NCI-H2171 treated with DMSO at 0.1 percent for 48 hours (cell line): ENCODE measurements at regions not wholly inside any gene's neighbourhood (a gene's known extent, or its start where the extent isn't known, plus 50 kb on each side); places are given as distances from the start of the nearest gene placed in this dataset.
A peak's percentile ranks its signal among the peaks of the same experiment; 100 is the strongest.
"Not testable (repeated sequence)": the region's sequence is repeated elsewhere in the genome, so short reads cannot be mapped to it uniquely, and the experiment has no call there.

Source experiments
- DNase-seq: peaks from one replicate; lab custom pipeline; 2025; lab: John Stamatoyannopoulos, UW

DNA sequence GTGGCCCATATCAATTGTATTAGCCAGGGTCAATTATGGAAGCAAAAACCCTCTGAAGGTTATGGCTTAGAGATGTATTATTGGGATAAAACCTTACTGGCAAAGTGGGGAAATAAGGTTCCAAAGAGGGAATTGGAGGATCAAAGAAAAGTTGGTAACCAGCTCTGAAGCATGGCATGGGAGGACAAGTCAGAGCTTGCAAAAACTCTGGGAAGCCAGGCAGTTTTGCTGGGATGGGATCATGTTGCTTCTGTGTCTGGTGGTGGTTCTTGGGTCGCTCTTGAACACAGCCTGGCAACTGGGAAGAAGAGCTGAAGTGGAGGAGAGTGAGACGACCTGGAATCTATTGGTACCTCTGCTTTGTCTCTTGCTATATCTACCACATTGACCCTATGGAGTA lies 162.6 kb downstream of the PMAIP1 start:
- no peak for DNase-seq

DNA sequence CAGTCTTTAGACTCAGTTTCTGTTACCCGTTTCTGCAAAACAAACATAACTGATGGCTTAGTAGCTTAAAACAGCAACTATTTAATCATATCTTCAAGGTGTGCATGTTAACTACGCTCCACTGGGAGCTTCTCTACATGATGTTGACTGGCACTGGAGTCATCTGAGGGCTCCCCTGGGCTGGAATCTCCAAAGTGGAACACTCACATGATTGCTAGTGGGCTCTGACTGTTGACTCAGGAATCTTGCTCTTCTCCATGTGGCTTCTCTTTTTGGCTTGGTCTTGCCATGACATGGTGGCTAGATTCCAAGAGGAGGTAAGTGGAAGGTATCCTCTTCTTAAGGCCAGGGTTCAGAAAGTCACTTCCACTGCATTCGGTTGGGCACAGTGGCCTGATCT lies 160.8 kb downstream of the PMAIP1 start:
- no peak for DNase-seq

DNA sequence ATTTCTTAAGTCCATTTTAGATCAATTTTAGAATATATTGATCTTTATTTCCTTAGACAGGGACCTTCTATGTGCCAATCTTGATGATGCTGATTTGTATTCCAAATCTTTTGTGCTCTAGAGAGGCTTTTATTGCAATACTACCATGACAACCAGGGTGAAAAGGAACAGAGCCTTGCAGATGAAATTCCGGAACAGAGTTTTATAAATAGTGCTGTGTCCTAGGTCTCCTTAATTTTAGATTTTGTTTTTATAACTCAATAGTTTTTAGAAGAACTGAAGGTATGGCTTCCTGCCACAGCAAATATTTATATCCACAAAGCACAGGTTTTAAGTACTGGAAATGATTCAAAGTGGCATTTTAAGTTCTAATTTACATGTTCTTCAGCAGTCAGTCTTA lies 160.2 kb downstream of the PMAIP1 start:
- DNase-seq: no peak

DNA sequence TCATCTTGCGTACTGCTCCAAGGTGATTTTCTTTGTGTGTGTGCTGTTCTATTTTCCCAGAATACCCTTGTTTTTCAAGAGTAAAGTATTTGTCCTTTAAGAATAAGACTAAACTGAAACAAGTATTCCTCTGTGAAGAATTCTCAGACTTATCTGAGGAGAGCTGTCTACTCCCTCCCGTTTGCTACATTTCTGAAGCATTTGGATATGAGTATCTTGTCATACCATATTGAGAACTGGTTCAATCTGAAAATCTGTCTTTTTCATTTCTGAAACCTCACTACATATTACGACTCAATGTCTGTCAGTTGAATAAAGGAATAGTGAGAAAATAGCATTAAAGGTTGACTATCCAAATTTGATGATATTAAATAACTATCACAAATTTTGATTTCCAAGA lies 159.4 kb downstream of the PMAIP1 start:
- no peak for DNase-seq

DNA sequence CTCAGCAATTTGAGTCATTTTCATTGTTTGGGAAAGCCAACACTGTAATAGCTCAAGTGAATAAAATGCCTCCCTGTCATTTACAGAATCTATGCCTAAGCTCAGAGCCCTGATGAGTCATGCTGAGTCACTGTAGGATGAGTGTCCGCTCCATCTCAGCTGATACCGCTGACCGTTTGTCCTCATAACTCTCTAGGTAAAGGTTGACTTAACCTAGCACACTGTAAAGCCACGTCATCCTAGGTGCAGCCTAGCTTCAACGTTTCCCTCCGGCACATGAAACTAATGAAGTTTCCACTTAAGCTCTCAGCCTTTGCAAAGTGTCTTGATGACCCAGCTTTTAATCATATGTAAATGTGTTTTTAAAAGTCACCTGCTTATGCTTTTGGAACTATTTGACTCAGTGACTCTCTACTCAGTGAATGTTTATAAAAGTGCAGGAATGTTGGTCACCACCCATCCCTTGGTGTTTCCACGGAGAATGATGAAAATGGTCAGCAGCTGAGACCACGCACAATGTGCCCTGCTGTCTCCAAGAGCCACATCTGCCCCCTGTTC lies 154.0 kb downstream of the PMAIP1 start:
- no peak for DNase-seq

DNA sequence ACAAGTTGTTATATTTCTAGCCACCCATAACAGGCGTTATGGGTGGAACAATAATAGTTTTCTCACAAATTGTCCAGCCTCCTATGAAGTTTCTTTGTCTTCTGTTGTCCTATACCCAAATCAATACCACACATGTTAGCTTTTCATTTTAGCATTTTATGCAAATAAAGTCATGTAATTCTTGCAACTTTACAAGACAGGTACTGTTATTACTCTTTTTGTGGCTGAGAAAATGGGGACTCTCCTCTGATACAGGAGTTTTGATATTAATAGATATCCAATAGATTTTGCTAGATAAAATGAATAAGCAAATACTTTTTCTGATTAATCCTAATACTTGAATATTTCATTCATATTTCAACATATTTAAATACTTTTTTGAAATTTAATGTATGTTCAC lies 151.0 kb downstream of the PMAIP1 start:
- no peak for DNase-seq

DNA sequence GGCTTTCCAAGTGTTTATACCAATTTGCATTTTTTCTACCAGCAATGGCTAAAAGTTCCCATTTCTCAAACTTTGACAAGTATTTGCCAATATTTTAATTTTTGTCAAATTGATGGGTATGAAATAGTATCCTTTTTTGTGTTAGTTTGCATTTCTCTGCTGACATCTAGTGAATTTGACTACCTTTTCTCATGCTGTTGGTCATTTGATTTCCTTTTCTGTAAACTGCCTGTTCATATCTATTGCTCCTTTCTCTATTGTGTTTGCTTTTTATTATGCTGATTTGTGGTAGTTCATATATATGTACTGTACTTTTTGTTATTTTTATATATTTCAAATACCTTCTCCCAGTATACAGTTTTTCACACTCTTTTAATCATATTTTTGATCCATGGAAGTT lies 149.4 kb downstream of the PMAIP1 start:
- no peak for DNase-seq

DNA sequence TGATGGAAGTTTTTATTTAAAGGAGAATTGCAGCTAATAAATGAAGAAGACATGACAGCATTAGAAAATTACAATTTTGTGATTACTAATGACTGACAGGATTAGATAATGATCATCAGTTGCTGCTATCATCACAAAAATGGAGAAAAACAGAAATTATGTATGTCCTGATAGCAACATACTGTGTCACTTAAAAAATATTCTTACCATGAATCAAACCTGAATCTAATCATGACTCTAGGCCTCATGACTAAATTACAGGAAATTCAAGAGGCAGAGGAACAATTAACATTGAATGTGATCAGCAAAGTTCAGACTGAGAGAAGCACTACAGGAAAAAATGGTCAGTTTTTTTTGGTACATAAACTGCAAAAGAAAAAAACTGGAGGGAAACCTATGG lies 147.8 kb downstream of the PMAIP1 start:
- DNase-seq: no peak

DNA sequence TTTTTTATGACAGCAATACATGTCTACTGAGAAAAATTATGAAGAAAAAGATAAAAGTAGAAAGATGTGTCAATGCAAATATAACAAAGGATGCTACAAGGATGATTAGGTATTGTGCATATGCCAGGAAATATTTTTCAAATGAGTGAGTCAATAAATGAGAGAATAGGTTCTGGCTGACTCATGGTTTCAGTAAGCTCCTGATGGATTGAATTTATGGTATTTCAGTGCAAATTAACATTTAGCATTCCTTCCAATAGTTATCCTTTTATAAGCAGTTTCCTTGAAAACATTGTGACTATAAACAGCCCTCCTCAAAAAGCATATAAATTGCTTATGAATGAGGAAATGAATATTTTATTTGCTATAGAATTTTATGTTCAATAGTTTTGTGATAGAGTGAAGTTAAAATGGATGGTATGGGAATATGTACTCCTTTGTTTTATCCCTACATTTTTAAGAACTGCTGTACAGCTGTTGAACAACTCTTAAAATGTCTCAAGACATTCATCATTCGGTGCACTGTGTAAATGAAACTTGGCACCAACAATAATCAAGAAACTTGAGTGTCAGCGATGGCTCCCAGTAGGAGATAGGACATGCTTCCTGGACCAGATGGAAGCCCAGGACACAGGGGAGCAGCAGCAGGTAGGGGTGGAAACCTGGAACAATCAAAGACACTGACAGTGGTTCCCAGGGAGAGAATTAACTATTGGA lies 144.7 kb downstream of the PMAIP1 start:
- peak; percentile 52 for DNase-seq

DNA sequence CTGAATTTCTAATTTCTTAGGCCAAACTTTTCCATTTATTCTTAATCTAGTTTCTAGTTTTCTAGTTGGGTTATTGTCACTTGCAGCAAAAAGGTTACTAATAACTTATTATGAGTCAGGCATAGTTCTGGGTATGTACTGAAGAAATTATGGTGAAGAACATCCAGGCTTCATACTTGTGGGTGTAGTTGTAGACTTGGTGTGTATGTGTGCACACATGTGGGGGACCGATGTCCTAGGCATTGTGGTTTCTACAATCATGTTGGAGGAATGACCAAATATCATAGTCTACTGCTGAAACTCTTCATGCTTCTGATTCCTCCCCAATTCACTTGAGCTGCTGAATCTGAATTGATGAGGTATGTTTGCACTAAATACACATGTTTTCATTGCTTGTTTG lies 141.2 kb downstream of the PMAIP1 start:
- no peak for DNase-seq

DNA sequence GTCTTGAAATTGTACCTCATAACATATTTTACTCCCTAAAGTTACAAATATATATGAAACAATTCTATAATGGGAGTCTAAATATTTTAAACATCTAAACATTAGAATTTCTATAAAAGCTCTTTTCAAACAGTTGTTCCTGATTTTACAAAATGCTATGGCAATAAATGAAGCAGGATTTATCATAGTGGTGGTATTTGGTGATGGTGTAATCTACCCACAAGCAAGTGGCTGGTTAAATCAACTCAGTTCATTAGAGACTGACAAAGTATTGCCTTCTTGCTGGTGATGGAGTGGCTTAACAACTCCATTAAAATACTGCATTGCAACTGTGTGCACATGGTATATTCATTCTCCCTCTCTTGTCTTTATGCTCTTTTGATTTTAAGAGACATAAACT lies 138.9 kb downstream of the PMAIP1 start:
- no peak for DNase-seq

DNA sequence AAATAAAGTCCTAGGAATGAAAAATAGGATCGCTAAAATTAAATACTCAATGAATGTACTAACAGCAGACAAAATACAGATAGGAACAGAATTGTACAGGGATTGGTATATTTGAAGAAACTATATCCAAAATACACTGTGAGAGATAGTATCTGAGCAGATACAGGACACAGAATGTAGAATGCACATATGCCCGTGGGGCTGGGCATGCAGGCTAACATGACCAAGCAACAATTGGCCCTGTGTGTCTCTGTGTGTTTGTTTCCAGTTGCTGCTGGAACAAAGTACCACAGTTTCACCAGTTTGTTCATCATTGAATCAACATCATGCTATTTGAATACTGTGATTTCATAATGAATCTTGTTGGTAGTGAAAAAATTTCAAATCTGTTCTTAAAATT lies 127.6 kb downstream of the PMAIP1 start:
- no peak for DNase-seq

DNA sequence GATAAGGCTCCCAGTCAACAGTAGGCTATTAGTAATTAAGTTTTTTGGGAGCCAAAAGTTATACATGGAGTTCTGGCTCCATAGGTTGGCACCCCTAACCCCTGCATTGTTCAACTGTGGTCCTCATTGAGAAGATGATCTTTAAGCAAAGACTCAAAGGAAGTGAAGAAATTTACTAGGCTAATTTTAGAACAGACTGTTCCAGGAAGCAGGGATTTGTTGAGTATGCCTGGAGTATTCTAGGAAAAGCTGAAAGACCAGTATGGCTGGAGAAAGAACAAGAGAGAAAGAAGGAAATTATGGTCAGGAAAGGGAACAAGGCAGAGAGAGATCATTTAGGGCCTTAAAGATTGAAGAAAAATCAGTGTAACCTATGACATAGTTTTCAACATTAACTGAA lies 125.1 kb downstream of the PMAIP1 start:
- no peak for DNase-seq

DNA sequence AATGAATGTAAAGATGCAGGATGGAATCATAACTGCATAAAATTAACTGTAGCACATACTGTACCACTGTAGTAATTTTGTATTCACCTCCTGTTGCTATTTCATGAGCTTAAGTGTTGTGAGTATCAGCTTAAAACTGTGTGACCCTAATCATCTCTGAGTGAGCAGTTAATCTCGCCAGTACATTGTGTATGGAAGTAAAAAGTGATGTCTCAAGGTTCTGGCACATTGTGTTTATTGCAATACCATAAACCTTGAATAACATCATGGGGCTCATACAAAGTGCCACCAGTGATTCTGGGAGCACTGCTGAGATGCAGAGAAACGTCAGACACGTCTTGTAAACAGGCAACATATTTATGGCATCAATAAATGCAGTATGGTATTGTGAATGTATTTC lies 124.5 kb downstream of the PMAIP1 start:
- no peak for DNase-seq

DNA sequence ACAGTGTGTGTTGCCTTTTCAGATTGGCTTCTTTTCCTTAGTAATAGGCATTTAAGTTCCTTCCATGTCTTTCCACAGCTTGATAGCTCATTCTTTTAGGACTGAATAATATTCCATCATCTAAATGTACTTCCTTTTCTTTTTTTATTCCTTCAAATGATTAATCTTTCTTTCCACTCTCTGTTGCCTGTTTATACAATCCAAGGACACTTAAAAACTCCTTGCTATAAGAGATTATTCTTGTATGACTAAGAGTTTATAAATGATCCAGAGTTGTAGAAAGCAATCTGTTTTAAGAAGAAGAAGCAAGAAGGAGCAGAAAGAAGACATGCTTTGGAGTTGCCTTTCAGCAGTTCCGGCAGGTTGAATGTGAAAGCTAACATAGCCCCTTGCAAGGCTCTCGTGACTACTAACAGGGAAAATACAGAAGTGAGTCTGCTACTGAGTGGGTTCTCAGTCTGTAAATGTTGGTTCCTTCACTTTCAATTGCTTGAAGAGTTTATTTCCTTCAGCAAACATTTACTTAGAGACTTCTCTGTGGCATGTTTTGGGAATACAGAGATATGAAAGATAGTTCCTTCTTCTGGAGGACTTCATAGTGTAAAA lies 123.0 kb downstream of the PMAIP1 start:
- DNase-seq: no peak

DNA sequence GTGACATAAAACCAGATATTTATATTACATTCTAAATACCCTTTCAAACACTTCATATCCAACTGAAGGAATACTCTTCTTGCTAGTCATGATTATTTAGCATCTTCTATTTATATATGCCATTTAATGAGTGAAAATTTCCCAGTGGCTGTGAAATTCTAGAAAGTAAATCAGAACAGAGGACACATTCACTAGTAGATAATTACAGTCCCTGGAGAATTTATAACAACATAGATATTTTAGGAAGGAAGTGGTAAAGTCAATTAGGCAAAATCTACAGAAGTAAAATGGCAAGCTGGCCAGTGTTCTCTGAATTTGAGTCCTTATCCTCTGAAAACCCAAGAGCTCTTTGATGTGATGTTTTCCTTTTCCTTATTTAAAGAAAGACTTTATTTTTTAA lies 121.8 kb downstream of the PMAIP1 start:
- no peak for DNase-seq

DNA sequence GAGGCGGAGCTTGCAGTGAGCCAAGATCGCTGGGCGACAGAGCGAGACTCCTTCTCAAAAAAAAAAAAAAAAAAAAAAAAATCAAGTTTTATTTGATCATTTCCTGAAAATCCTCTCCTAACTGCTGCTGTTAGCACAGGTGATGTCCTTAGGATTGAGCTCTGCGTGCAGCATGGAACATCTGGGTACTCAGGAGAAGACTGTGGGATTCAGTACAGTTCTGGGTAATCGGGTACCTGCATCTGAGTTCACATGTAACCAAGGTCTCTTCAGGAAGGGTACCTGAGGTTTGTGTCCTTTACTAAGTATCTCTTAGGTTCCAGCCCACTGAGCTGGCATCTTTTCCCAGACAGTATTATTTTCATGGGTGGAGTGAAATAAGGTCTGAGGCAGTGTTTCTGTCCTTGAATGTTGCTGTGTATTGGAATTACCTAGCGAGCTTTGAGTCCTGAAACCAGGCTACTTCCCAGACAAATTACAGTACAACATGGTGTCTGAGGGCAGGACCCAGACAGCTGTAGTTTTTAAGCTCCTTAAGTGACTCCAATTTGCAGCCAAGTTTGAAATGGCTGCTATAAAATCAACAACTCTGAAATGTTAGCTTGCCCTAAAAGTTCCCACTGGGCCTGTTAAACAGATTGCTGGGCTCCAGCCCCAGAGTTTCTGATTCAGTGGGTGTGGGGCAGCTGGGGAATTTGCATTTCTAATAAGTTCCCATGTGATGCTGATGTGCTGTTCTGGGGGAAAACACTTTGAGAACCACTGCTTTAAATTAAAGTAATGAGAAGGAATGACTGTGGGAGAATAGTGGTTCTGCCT lies 120.5 kb downstream of the PMAIP1 start:
- peak; percentile 20 for DNase-seq

DNA sequence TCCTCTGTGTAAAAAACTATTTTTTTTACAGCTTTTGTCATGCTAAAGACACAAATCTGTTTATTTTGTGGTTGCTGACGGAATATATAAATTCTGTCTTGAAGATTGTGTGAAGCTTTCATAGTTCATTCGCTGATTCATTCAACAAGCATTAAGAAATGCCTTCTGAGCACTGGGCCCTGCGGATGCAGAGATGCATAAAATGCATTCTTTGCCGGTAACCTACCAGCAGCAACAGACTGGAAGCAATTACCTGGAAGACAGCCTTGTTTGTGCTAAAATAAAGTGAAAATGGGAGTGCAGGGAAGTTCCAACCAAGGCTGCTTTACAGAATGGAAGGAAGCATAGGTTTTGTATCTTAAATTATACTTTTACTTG lies 119.7 kb downstream of the PMAIP1 start:
- DNase-seq: no peak

DNA sequence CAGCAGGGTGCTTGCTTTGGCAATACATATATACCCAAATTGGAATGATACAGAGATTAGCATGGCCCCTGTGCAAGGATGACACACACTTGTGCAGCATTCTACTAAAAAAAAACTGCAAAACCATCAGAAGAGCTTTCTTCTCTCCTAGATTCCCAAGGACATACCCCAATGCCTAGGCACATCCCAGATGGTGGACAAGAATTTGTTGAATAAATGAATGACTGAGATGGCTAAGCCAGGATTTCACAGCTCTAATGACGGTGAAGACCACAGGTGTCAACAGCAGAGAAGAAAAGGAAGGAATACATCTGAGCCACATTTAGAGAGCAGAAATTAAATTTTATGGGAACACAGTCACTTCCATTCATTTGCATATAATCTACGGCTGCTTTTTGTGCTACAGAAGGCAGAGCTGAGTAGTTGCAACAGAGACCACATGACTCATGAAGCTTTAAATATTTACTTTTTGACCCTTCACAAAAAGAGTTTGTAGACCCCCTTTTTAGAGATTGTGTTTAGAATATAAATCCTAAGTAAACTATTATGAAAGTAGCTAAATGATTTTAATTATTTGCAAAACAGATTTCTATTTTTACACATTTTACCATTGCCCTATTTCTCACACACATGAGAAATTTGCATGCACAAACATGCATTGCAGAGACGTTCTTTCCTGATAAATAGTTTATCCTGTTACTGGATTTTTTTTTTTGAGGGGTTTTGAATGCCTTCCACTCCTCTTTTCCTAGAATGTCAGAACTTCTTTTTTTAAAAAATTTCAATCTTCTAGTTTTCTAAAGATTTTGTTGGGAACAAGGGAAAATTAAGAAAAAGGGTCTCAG lies 119.0 kb downstream of the PMAIP1 start:
- DNase-seq: no peak

DNA sequence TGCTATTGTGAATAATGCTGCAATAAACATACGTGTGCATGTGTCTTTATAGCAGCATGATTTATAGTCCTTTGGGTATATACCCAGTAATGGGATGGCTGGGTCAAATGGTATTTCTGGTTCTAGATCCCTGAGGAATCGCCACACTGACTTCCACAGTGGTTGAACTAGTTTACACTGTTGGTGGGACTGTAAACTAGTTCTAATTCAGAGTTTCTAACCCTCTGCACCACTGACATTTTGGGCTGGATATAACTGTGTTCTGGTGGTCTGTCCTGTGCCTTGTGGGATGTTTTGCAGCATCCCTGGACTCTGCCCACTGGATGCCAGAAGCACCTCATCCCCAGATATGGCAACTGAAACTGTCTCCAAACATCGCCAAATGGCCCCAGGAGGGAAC lies 118.3 kb downstream of the PMAIP1 start:
- DNase-seq: not testable (repeated sequence)

DNA sequence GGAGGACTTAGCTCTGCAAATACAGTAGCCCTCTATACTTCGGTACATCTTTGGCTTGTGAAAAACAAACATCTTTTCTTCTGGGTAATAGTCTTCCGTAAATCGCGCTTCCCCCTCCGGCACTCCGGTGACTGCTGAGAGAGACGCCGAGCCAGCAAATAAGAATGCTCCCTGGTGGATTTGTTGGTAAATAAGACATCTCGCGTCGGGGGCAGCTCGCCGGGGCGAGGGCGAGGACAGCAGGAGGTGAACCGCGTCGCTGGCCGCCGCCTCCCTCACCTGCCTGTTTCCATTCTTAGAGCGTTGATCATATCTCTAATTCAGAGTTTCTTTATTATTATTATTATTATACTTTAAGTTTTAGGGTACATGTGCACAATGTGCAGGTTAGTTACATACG lies 117.6 kb downstream of the PMAIP1 start:
- DNase-seq: no peak

DNA sequence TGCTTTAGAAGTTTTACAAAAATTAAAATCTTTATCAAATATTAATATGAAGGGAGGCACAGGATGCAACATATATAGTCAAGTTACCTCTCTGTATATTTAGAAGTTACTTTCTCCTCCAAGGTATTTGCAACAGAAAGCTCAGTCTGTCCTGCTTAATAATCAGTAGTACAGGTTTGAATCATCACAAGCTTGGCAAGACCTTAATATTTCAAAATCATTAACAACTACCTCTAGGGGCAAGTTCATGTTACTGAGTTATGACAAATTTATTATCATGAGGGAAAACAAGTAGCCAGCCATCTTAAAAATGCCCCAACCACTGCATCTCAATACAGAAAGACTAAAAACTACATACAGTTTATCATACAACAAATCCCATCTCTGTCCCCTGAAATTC lies 116.0 kb downstream of the PMAIP1 start:
- not testable (repeated sequence) for DNase-seq
